Activated CD4-positive, alpha-beta T cell treated with anti-CD3 and anti-CD28 coated beads, Interleukin-2, amount 10 ng/mL, durations not matched to agents 24 days and 14 days (primary cell): ENCODE measurements at regions not wholly inside any gene's neighbourhood (a gene's known extent, or its start where the extent isn't known, plus 50 kb on each side); places are given as distances from the start of the nearest gene placed in this dataset.
"Not testable (repeated sequence)": the region's sequence is repeated elsewhere in the genome, so short reads cannot be mapped to it uniquely, and the experiment has no call there.

ENCODE experiments used
- DNase-seq: peaks from one replicate; pipeline ENCODE4 v3.0.0; 2022
- H3K27ac Mint-ChIP-seq: one replicate; pipeline ENCODE4 v1.8.0; 2022; ENCODE audit warnings: mild to moderate bottlenecking, mixed read lengths
- H3K27me3 Mint-ChIP-seq: one replicate; pipeline ENCODE4 v1.8.0; 2022; ENCODE audit warnings: mixed read lengths
- H3K36me3 Mint-ChIP-seq: one replicate; pipeline ENCODE4 v1.8.0; 2022; ENCODE audit warnings: low read depth, mild to moderate bottlenecking, mixed read lengths
- H3K4me1 Mint-ChIP-seq: one replicate; pipeline ENCODE4 v1.8.0; 2021; ENCODE audit warnings: mixed read lengths
- H3K4me3 Mint-ChIP-seq: one replicate; pipeline ENCODE4 v1.8.0; 2022; ENCODE audit warnings: mild to moderate bottlenecking, moderate library complexity, mixed read lengths
- H3K9me3 Mint-ChIP-seq: one replicate; pipeline ENCODE4 v1.8.0; 2021; ENCODE audit warnings: mixed read lengths
- intact Hi-C: fragments of 100-400 bp; cut with micrococcal nuclease; formaldehyde crosslinking; loops from one replicate; pipeline ENCODE4 v1.15.1; 2023

DNA sequence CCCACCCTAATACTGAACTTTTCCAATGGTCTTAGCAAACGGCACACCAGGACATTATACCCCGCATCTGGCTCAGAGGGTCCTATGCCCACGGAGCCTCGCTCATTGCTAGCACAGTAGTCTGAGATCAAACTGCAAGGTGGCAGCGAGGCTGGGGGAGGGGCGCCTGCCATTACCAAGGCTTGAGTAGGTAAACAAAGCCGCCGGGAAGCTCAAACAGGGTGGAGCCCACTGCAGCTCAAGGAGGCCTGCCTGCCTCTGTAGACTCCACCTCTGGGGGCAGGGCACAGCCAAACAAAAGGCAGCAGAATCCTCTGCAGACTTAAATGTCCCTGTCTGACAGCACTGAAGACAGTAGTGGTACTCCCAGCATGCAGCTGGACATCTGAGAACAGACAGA lies 108.1 kb downstream of the ANXA2R start:
- H3K9me3 Mint-ChIP-seq, result peaks cover 16% of the 10 kb centered on the region
- H3K27ac Mint-ChIP-seq, intact Hi-C loops, H3K4me1 Mint-ChIP-seq, H3K4me3 Mint-ChIP-seq, DNase-seq, H3K36me3 Mint-ChIP-seq: not testable (repeated sequence)
- H3K27me3 Mint-ChIP-seq, result peaks cover 22% of the 10 kb centered on the region

DNA sequence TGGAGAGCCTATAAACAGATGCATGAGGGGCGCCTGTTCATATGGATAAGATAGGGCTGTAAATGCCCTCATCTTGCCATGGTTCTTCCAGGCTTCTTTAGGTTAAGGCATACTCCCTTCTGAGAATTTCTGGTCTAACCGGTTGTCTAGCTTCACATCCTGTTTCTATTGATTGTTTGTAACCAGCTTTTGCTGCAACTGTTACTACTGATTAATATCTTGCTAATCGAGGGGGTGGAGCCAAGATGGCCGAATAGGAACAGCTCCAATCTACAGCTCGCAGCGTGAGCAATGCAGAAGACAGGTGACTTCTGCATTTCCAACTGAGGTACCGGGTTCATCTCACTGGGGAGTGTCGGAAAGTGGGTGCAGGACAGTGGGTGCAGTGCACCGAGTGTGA lies 108.7 kb downstream of the ANXA2R start:
- H3K27ac Mint-ChIP-seq, H3K4me3 Mint-ChIP-seq, H3K4me1 Mint-ChIP-seq, DNase-seq, H3K36me3 Mint-ChIP-seq, intact Hi-C loops: not testable (repeated sequence)
- Mint-ChIP-seq H3K9me3 (peaks cover 16% of the 10 kb centered on the region), H3K27me3 (peaks cover 21% of the 10 kb centered on the region)

DNA sequence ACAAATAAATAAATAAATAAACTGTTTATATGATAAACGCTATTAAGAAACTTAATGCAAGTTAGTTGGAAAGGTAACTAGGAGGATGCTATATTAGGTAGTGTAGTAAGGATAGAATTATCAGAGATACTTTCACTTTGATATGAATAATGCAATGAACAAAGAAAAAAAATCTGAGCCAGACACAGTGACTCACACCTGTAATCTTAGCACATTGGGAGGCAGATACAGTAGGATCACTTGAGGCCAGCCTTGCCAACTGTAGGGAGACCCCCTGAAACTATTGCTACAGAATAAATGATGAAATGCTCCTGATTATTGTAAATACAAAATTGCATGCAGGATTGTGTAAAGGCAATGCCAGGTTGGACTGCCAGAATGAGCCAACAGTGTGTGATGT lies 109.2 kb downstream of the ANXA2R start:
- Mint-ChIP-seq H3K27ac (no peak overlapping the region), H3K9me3 (peaks cover 16% of the 10 kb centered on the region), H3K27me3 (peaks cover 20% of the 10 kb centered on the region), H3K36me3 (no peaks in the 10 kb centered on the region), H3K4me3 (no peak overlapping the region), H3K4me1 (no peaks in the 10 kb centered on the region)
- intact Hi-C loops, result no loop called here
- no peak for DNase-seq

DNA sequence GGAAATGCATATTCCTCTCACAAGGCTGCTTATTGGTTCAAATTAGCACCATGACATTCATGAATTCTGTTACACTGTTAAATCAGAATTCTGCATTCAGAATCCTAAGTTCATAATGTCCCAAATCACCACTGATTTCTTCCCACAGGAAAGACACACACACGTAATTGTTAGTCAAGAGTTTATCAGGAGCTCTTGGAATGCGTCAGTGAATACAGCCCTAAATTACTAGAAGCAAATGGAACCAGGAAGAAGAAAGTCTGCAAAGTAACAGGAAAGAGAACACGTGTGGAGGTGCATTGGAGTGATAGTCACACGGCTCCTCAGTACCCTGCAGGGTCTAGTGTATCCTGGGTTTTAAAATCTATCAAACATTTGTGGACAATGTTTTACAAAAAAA lies 110.2 kb downstream of the ANXA2R start:
- no peaks in the 10 kb centered on the region for H3K4me1 Mint-ChIP-seq

DNA sequence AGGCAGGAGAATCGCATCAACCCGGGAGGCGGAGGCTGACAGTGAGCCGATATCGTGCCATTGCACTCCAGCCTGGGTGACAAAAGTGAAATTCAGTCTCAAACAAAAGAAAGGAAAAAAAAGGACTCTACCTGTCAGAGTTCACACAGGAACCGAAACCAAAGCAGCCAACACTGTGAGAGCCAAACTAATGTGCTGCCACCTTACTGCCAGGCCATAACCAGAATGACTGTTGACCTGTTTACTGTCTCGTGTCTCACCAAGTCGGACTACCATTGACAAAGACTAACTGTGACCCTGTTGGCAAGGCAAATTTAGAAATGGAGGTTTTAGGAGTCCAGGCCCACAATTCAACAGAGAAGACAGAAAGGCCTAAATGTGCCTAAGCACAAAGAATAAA lies 112.4 kb downstream of the ANXA2R start:
- H3K4me3 Mint-ChIP-seq, result no peak overlapping the region
- intact Hi-C loops, result no loop called here
- H3K4me1 Mint-ChIP-seq, result no peaks in the 10 kb centered on the region
- no peak overlapping the region for H3K27ac Mint-ChIP-seq
- no peak for DNase-seq
- H3K27me3 Mint-ChIP-seq, result peaks cover 6% of the 10 kb centered on the region
- H3K36me3 Mint-ChIP-seq, result no peaks in the 10 kb centered on the region
- peaks cover 6% of the 10 kb centered on the region for H3K9me3 Mint-ChIP-seq

More for the DNA sequence above, 110.2 kb downstream of the ANXA2R start:
- no peak for DNase-seq
- H3K27me3 Mint-ChIP-seq, result peaks cover 22% of the 10 kb centered on the region
- no peaks in the 10 kb centered on the region for H3K36me3 Mint-ChIP-seq
- no peak overlapping the region for H3K4me3 Mint-ChIP-seq
- H3K27ac Mint-ChIP-seq, result no peak overlapping the region
- intact Hi-C loops, result no loop called here
- H3K9me3 Mint-ChIP-seq, result peaks cover 16% of the 10 kb centered on the region

DNA sequence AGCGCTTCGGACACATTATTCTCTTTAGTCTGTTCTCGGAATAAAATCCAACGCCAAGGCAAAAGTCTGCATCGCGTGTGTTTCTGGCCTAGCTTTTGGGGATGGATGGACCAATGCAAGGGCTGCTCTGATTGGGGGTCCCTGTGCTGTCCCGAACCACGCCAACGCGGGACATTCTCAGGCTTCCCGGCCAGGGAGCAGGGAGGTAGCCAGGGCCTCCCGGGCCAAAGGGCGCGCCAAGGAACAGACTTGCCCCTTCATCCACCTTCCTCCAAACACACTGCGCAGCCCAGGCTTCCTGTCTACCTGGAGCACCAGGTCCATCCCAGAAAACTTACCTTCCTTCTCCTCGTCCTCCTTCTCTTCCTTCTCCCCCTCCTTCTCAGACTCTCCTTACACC lies 113.0 kb upstream of the SELENOP start:
- H3K27me3 Mint-ChIP-seq, result peaks cover 5% of the 10 kb centered on the region
- no peaks in the 10 kb centered on the region for H3K4me1 Mint-ChIP-seq
- intact Hi-C loops, result no loop called here
- H3K9me3 Mint-ChIP-seq, result no peaks in the 10 kb centered on the region
- no peak for DNase-seq
- no peaks in the 10 kb centered on the region for H3K36me3 Mint-ChIP-seq
- H3K4me3 Mint-ChIP-seq, result no peak overlapping the region
- H3K27ac Mint-ChIP-seq, result no peak overlapping the region

DNA sequence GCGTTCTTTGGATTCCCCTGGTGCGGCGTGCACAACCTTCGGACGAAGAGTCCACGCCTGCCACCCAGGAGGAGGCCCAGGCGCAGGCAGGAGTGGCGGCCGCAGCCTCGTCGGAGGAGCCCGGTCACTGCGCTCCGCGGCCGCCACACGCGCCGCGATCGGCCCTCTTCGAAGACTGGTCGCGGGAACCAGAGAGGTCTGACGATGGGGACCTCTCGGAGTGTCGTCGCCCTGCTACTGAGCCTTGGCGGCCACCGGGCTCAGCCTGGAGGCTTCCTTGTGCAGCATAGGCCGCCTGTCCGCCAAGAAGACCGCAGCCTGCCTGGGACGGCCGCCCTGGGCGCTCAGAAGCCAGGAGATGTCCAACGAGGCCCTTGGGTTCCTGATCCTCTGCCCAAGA lies 112.5 kb upstream of the SELENOP start:
- Mint-ChIP-seq H3K4me1 (no peaks in the 10 kb centered on the region), H3K36me3 (no peaks in the 10 kb centered on the region), H3K9me3 (no peaks in the 10 kb centered on the region), H3K27ac (no peak overlapping the region), H3K4me3 (no peak overlapping the region), H3K27me3 (peaks cover 6% of the 10 kb centered on the region)
- intact Hi-C loops, result no loop called here
- no peak for DNase-seq

DNA sequence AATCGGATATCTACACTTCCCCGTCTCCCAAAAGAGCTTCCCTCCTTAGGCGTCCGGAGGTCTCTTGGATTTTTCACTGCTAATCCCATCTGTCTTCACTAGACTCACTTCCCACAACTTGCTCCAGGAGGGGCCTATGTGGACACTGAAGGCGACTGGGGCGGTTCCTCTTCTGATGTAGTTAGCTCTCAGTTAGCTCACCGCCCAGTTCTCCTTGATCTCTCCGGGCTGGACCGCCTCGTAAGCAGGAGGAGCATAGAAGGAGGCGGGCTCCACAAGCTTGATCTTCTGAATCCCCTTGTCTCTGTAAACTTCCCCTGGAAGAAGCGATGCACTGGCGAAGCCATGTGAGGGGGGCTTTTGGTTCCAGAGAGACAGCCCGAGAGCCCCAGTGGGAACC lies 112.0 kb upstream of the SELENOP start:
- H3K4me1 Mint-ChIP-seq, result no peaks in the 10 kb centered on the region
- H3K4me3 Mint-ChIP-seq, result no peak overlapping the region
- H3K27me3 Mint-ChIP-seq, result peaks cover 6% of the 10 kb centered on the region
- no peak for DNase-seq
- no peak overlapping the region for H3K27ac Mint-ChIP-seq
- intact Hi-C loops, result no loop called here
- H3K36me3 Mint-ChIP-seq, result no peaks in the 10 kb centered on the region
- H3K9me3 Mint-ChIP-seq, result no peaks in the 10 kb centered on the region

DNA sequence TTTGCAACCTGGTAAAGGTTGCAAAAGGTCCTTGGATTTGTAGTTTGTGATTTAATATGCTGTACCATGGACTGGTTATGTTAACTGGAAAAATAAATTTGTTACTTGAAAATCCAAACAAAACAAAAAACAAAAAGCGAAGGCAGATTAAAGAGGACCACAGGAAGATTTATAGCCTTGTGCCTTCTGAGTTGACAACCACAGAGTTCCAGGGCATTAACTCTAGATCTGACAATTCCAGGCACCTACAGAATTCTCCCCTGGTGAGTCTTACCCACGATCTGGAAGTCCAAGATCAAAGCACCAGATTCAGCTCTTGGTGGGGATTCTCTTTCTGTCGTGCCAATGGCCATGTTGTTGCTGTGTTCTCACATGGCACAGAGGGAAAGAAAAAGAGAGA lies 107.9 kb upstream of the SELENOP start:
- H3K27ac Mint-ChIP-seq, result no peak overlapping the region
- H3K27me3 Mint-ChIP-seq, result peaks cover 3% of the 10 kb centered on the region
- no peaks in the 10 kb centered on the region for H3K36me3 Mint-ChIP-seq

DNA sequence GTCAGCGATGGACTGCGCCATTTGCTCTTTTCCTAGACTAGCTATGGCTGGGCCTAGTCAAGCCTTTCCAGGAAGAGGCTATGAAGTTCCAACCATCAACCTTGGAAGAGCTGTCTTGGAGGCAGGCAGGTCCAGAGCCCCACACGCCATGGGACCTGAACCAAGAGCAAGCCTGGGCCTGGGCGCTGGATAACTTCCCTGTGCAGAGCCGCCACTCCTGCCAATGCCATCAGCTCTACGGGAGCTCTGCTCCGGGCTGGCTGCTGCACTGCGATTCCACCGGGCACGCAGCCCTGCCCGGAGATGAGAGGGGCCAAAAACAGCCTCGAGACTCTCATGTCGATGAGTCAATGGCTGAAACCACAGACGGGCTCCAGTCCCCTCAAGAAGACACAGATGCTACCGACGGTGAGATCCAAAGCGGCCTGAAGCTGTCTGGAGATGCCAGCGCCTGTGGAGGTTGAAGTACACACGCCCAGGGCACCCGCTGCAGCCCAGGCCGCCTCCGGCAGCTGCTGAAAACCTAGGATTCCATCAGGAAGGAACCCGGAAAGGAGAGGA lies 103.7 kb upstream of the SELENOP start:
- H3K4me3 Mint-ChIP-seq, result no peak overlapping the region
- H3K27me3 Mint-ChIP-seq, result peaks cover 3% of the 10 kb centered on the region
- H3K27ac Mint-ChIP-seq, result no peak overlapping the region
- no peaks in the 10 kb centered on the region for H3K4me1 Mint-ChIP-seq
- H3K9me3 Mint-ChIP-seq, result no peaks in the 10 kb centered on the region
- no peaks in the 10 kb centered on the region for H3K36me3 Mint-ChIP-seq
- intact Hi-C loops, result no loop called here
- DNase-seq, result no peak

More for the DNA sequence above, 107.9 kb upstream of the SELENOP start:
- Mint-ChIP-seq H3K9me3 (no peaks in the 10 kb centered on the region), H3K4me3 (no peak overlapping the region), H3K4me1 (no peaks in the 10 kb centered on the region)
- no peak for DNase-seq
- intact Hi-C loops, result no loop called here

DNA sequence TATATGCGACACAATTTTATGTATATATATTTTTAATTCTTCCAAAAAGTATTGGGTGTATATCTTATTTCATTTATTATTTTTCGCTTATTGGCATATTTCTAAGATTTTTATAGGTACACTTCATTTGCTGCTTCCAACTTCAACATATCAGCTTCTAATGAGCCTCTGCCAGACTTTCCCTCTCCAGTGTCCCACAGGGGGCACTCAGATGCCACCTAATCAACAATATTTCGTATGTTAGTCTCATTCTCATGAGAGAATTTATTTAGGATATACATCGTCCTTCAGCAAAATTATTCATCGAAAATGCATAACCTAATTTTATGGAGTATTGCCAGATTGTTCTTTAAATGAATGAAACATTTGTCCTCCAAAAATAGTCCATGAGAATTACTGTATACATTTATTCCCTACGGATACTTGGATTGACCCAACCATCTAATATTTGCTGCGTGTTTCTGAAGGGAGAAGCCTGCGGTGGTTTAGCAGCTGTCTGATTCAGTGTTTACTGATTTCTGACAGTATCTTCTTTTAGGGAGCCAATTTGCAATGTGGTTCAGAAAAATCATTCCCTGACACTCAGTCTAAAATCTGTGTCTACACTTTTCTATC lies 100.6 kb upstream of the SELENOP start:
- H3K9me3 Mint-ChIP-seq, result no peaks in the 10 kb centered on the region
- no peak overlapping the region for H3K27ac Mint-ChIP-seq
- no peaks in the 10 kb centered on the region for H3K36me3 Mint-ChIP-seq
- intact Hi-C loops, result no loop called here
- H3K4me1 Mint-ChIP-seq, result peaks cover 6% of the 10 kb centered on the region
- DNase-seq, result peak; percentile 74
- peaks cover 12% of the 10 kb centered on the region for H3K27me3 Mint-ChIP-seq
- H3K4me3 Mint-ChIP-seq, result no peak overlapping the region

DNA sequence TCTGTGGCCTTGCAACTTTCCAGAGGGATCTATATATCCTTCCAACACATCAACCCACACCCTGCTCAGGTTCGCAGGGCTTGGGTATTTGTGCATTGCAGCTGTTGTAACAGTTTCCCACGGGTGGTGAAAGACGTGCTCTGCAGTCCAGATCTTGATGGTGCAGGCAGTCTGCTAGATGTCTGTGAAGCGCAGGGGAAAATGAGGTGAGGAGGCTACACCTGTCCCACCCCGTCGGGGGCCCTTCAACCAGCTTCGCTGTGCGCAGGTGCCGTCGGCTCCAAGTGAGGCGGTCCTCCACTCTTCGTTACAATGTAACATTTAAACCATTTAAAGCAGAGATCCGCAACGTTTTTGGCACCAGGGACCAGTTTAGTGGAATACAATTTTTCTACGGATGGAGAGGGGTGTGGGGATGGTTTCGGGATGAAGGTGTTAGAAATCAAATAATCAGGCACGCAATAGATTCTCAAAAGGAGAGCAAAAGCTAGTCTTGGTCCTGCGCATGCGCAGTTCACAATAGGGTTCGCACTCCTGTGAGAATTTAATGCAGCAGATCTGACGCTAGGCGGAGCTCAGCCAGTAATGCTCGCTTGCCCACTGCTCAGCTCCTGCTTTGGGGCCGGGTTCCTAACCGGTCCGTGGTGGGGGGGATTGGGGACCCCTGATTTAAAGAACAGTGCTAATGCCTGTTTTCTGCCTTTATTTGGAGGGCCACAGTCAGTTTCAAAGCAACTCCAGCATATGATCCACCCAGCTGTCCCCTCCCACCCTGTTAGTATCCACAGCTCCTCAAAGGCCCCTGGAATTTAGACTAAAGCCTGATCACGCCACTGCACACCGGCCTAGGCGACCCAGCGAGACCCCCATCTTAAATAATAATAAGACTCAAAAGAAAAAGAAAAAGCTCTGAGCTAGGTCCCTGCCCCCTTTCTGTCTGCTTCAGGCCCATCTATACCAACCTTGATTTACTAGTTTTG lies 97.1 kb upstream of the SELENOP start:
- H3K27me3 Mint-ChIP-seq, result peaks cover 35% of the 10 kb centered on the region
- H3K36me3 Mint-ChIP-seq, result no peaks in the 10 kb centered on the region
- peak overlapping the region; percentile 1 for H3K27ac Mint-ChIP-seq
- peak; percentile 96 for DNase-seq
- H3K4me1 Mint-ChIP-seq, result peaks cover 6% of the 10 kb centered on the region
- peak overlapping the region; percentile 83 for H3K4me3 Mint-ChIP-seq
- intact Hi-C loops, result loop anchor here (1.0 to 10.0 kb wide), 9 partner anchors 43 to 576 kb away; partner anchors contain the start of genes ANXA2R and TMEM267
- no peaks in the 10 kb centered on the region for H3K9me3 Mint-ChIP-seq

DNA sequence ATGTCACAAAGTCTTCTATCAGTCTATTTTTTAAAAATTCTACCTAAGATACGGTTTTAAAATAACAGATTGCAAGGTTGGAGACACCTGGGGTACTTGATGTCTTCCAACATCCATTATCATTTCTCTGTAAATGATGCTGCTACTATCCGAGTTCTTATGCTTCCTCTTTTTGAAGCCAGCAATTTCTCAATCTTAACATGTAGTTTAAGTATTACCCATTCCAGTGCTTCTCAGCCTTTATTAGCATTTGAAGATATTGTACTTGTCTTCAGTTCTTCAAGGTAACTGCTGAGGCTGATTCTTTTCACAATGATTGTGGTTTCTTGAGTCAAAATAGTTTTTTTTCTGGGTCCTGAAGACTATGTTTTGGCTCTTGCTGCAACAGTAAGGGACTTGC lies 96.4 kb upstream of the SELENOP start:
- H3K4me1 Mint-ChIP-seq, result peaks cover 6% of the 10 kb centered on the region
- DNase-seq, result no peak
- H3K4me3 Mint-ChIP-seq, result peak overlapping the region; percentile 83
- H3K9me3 Mint-ChIP-seq, result no peaks in the 10 kb centered on the region
- no peaks in the 10 kb centered on the region for H3K36me3 Mint-ChIP-seq
- peak overlapping the region; percentile 1 for H3K27ac Mint-ChIP-seq
- peaks cover 35% of the 10 kb centered on the region for H3K27me3 Mint-ChIP-seq
- intact Hi-C loops, result loop anchor here (2.0 to 10.0 kb wide), 6 partner anchors 101 to 577 kb away; partner anchors contain the start of gene TMEM267

DNA sequence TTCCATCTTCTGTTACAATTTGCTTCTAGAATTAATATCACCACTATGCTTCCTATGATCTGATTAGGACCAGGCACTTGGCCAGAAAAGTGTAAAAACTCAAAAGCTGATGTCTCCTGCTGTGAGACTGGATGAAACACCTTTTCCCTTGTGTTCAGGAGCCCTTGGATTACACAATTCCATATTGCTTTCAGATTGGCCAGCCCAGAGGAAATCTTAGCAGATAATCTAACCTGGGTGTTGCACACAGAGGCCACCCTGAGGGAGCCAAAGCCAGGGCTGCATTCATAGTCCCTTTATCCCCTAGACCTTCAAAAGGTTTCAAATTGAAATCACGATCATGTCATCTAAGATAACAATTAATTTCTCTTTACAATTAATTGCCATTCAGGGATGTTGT lies 94.1 kb upstream of the SELENOP start:
- Mint-ChIP-seq H3K4me1 (peaks cover 6% of the 10 kb centered on the region), H3K27me3 (peaks cover 34% of the 10 kb centered on the region), H3K27ac (no peak overlapping the region), H3K4me3 (no peak overlapping the region), H3K9me3 (no peaks in the 10 kb centered on the region), H3K36me3 (no peaks in the 10 kb centered on the region)
- intact Hi-C loops, result loop anchor here (5.0 to 10.0 kb wide), 3 partner anchors 116 to 579 kb away; partner anchors contain the start of gene TMEM267
- no peak for DNase-seq
